ENCODE measurements at regions not wholly inside any gene's neighbourhood (a gene's known extent, or its start where the extent isn't known, plus 50 kb on each side); places are given as distances from the start of the nearest gene placed in this dataset.

- Histone ChIP-seq H3K27ac (ENCODE audit: poor library complexity, severe bottlenecking) (no peak overlapping the region), H3K4me1 (ENCODE audit: insufficient read depth, poor library complexity, severe bottlenecking) (no peaks in the 10 kb centered on the region), H3K4me3 (ENCODE audit: severe bottlenecking) (no peak overlapping the region), H3K9me3 (ENCODE audit: severe bottlenecking) (no peaks in the 10 kb centered on the region), H3K27me3 (ENCODE audit: insufficient read depth, poor library complexity, severe bottlenecking) (no peaks in the 10 kb centered on the region), H3K36me3 (ENCODE audit: low read depth) (no peaks in the 10 kb centered on the region)
- no peak for ATAC-seq (ENCODE audit: low read depth)
- DNase-seq (ENCODE audit: low spot score), result no peak
- no peak for TF ChIP-seq CTCF (IDR thresholded peaks at IDR 0.05; ENCODE audit: poor library complexity, severe bottlenecking)
Measured at GRCh38 chr13:86660090-86660489, 860.9 kb upstream of the SLITRK6 start.

- no peak for DNase-seq (ENCODE audit: low spot score)
- Histone ChIP-seq H3K27me3 (ENCODE audit: insufficient read depth, poor library complexity, severe bottlenecking) (no peaks in the 10 kb centered on the region), H3K9me3 (ENCODE audit: severe bottlenecking) (no peaks in the 10 kb centered on the region), H3K4me3 (ENCODE audit: severe bottlenecking) (no peak overlapping the region), H3K36me3 (ENCODE audit: low read depth) (no peaks in the 10 kb centered on the region), H3K27ac (ENCODE audit: poor library complexity, severe bottlenecking) (no peak overlapping the region), H3K4me1 (ENCODE audit: insufficient read depth, poor library complexity, severe bottlenecking) (no peaks in the 10 kb centered on the region)
- no peak for TF ChIP-seq CTCF (IDR thresholded peaks at IDR 0.05; ENCODE audit: poor library complexity, severe bottlenecking)
- ATAC-seq (ENCODE audit: low read depth), result no peak
Measured at GRCh38 chr13:86665842-86666241, 866.6 kb upstream of the SLITRK6 start.

- no peak for DNase-seq (ENCODE audit: low spot score)
- no peak overlapping the region for H3K4me3 ChIP-seq (ENCODE audit: severe bottlenecking)
- no peaks in the 10 kb centered on the region for H3K36me3 ChIP-seq (ENCODE audit: low read depth)
- no peak for ATAC-seq (ENCODE audit: low read depth)
- no peak overlapping the region for H3K27ac ChIP-seq (ENCODE audit: poor library complexity, severe bottlenecking)
- no peak for TF ChIP-seq CTCF (IDR thresholded peaks at IDR 0.05; ENCODE audit: poor library complexity, severe bottlenecking)
- no peaks in the 10 kb centered on the region for H3K27me3 ChIP-seq (ENCODE audit: insufficient read depth, poor library complexity, severe bottlenecking)
- H3K4me1 ChIP-seq (ENCODE audit: insufficient read depth, poor library complexity, severe bottlenecking), result no peaks in the 10 kb centered on the region
- no peaks in the 10 kb centered on the region for H3K9me3 ChIP-seq (ENCODE audit: severe bottlenecking)
Measured at GRCh38 chr13:86673931-86674431, 874.8 kb upstream of the SLITRK6 start.

- no peaks in the 10 kb centered on the region for H3K4me1 ChIP-seq (ENCODE audit: insufficient read depth, poor library complexity, severe bottlenecking)
- H3K36me3 ChIP-seq (ENCODE audit: low read depth), result no peaks in the 10 kb centered on the region
- no peak overlapping the region for H3K27ac ChIP-seq (ENCODE audit: poor library complexity, severe bottlenecking)
- DNase-seq (ENCODE audit: low spot score) (no peak), ATAC-seq (ENCODE audit: low read depth) (no peak)
- H3K27me3 ChIP-seq (ENCODE audit: insufficient read depth, poor library complexity, severe bottlenecking), result no peaks in the 10 kb centered on the region
- no peak overlapping the region for H3K4me3 ChIP-seq (ENCODE audit: severe bottlenecking)
- TF ChIP-seq CTCF (IDR thresholded peaks at IDR 0.05; ENCODE audit: poor library complexity, severe bottlenecking), result no peak
- no peaks in the 10 kb centered on the region for H3K9me3 ChIP-seq (ENCODE audit: severe bottlenecking)
Measured at GRCh38 chr13:86681223-86681622, 882.0 kb upstream of the SLITRK6 start.

GRCh38 chr13:86684402-86684801 lies 885.2 kb upstream of the SLITRK6 start:
- no peaks in the 10 kb centered on the region for H3K27me3 ChIP-seq (ENCODE audit: insufficient read depth, poor library complexity, severe bottlenecking)
- no peak overlapping the region for H3K4me3 ChIP-seq (ENCODE audit: severe bottlenecking)
- no peak overlapping the region for H3K27ac ChIP-seq (ENCODE audit: poor library complexity, severe bottlenecking)
- H3K9me3 ChIP-seq (ENCODE audit: severe bottlenecking), result no peaks in the 10 kb centered on the region
- ATAC-seq (ENCODE audit: low read depth), result no peak
- no peaks in the 10 kb centered on the region for H3K4me1 ChIP-seq (ENCODE audit: insufficient read depth, poor library complexity, severe bottlenecking)
- DNase-seq (ENCODE audit: low spot score), result no peak
- no peaks in the 10 kb centered on the region for H3K36me3 ChIP-seq (ENCODE audit: low read depth)
- TF ChIP-seq CTCF (IDR thresholded peaks at IDR 0.05; ENCODE audit: poor library complexity, severe bottlenecking), result no peak
